ENCODE measurements at regions not wholly inside any gene's neighbourhood (a gene's known extent, or its start where the extent isn't known, plus 50 kb on each side); places are given as distances from the start of the nearest gene placed in this dataset.

GRCh38 chr2:2758793-2759367, 427.8 kb upstream of the MYT1L start:
- no peak for DNase-seq (ENCODE audit: low read depth in 4 of 4, low spot score in 3 of 4)

GRCh38 chr2:2757764-2758163, 426.7 kb upstream of the MYT1L start:
- DNase-seq (ENCODE audit: low read depth in 4 of 4, low spot score in 3 of 4): no peak

DNA sequence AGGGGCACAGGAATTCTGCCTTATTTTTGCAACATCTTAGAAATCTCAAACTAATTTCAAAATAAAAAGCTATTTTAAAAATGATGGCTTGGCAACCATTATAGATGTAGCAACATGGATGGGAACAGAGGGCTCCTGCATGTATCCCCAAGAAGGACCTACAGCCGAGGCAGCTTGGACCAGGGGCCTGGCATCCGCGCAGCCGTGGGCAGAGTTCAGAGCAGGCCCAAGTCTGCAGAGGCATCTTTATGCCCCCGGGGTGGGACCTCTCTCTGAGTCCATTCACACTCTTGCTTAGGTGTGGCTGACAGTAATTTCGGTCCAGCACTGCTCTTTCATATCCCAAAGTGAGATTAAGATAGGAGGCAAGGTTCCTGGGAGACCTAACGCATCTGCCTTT, 425.8 kb upstream of the MYT1L start:
- no peak for DNase-seq (ENCODE audit: low read depth in 4 of 4, low spot score in 3 of 4)

DNA sequence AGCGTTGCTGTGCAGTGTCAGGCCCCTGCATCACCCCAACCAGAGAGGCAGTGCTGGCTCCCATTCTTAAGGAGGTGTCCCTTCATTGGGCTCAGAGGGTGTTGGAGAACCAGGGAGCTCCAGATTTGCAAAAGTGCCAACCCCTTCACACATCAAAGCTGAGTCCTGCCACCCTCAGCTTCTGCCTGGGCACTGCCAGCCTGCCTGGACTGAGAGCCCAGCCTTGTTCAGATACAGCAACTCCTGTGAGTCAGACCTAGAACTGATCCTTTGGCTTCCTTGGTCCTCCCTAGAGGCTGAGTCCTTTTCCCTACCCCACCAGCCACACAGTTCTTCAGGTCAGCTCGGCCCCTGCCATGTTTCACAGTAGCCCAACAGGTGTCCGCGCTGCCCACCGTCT, 424.9 kb upstream of the MYT1L start:
- DNase-seq (ENCODE audit: low read depth in 4 of 4, low spot score in 3 of 4): no peak

GRCh38 chr2:2754940-2755339, 423.9 kb upstream of the MYT1L start:
- DNase-seq (ENCODE audit: low read depth in 4 of 4, low spot score in 3 of 4): no peak

DNA sequence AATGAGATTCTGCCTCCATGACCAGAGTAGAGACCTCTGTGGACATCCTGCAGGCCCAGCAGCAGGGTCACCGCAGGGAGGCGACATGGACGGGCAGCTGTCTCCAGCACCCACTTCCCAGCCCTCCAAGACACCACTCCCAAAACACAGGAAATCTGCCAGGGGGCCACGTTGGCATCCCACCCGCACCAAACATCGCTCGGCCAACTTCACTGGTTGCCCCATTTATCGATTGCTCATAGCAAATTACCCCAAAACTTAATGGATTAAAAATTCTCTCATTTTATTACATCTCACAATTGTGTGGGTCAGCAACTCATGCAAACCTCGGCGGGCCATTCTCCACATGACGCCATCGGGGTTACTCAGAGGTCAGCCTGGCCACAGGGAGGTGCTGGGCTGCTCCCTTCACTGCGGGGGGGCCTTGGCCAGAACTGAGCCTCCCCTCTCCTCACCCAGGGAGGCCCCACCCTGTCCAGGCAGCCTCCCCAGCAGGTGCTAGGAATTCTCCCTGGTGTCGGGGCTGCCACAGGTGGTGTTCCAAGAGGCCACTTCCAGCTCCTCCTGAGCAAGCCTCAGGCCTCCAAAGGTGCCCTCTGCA, 420.7 kb upstream of the MYT1L start:
- no peak for DNase-seq (ENCODE audit: low read depth in 4 of 4, low spot score in 3 of 4)

- no peak for DNase-seq (ENCODE audit: low read depth in 4 of 4, low spot score in 3 of 4)
Measured at GRCh38 chr2:2750867-2751714, 420.0 kb upstream of the MYT1L start.

- no peak for DNase-seq (ENCODE audit: low read depth in 4 of 4, low spot score in 3 of 4)
Measured at GRCh38 chr2:2749206-2749598, 418.1 kb upstream of the MYT1L start.

- no peak for DNase-seq (ENCODE audit: low read depth in 4 of 4, low spot score in 3 of 4)
Measured at GRCh38 chr2:2748399-2749205, 417.5 kb upstream of the MYT1L start.

GRCh38 chr2:2747797-2748301, 416.8 kb upstream of the MYT1L start:
- DNase-seq (ENCODE audit: low read depth in 4 of 4, low spot score in 3 of 4): no peak

- DNase-seq (ENCODE audit: low read depth in 4 of 4, low spot score in 3 of 4): no peak
Measured at GRCh38 chr2:2746731-2747130, 415.7 kb upstream of the MYT1L start.

- DNase-seq (ENCODE audit: low read depth in 4 of 4, low spot score in 3 of 4): no peak
Measured at GRCh38 chr2:2744958-2745715, 414.1 kb upstream of the MYT1L start.

GRCh38 chr2:2744107-2744506, 413.0 kb upstream of the MYT1L start:
- no peak for DNase-seq (ENCODE audit: low read depth in 4 of 4, low spot score in 3 of 4)

DNA sequence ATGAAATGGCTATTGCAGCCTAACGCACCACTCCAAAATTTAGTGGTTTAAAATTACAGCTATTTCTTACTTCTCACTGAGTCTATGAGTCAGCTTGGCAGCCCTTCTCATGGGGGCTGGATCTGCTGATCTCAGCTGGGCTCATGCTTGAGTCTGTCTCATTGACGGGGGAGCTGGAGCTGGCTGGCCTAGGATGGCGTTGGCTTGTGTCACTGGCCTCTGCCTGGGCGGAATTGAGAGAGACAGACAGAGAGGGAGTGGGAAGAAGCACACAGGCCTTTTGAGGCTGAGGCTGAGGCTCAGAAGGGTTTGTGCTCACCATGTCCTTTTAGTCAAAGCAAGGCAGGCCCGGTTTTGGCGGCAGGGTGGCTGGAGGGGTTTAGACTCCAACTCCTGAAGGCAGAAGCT, 412.1 kb upstream of the MYT1L start:
- no peak for DNase-seq (ENCODE audit: low read depth in 4 of 4, low spot score in 3 of 4)

GRCh38 chr2:2742726-2743125, 411.7 kb upstream of the MYT1L start:
- DNase-seq (ENCODE audit: low read depth in 4 of 4, low spot score in 3 of 4): no peak

DNA sequence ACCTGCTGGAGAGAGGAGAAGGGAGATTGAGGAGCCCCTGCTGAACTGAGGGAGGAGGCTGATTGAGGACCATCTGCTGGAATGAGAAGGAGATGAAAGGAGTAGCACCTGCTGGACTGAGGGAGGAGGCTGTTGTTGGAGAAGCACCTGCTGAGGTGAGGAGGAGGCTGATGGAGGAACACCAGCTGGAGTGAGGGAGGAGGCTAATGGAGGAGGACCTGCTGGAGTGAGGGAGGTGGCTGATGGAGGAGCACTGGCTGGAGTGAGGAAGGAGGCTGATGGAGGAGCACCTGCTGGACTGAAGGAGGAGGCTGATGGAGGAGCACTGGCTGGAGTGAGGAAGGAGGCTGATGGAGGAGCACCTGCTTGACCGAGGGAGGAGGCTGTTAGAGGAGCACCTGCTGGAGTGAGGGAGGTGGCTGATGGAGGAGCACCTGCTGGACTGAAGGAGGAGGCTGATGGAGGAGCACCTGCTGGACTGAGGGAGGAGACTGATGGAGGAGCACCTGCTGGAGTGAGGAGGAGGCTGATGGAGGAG, 409.2 kb upstream of the MYT1L start:
- no peak for DNase-seq (ENCODE audit: low read depth in 4 of 4, low spot score in 3 of 4)

DNA sequence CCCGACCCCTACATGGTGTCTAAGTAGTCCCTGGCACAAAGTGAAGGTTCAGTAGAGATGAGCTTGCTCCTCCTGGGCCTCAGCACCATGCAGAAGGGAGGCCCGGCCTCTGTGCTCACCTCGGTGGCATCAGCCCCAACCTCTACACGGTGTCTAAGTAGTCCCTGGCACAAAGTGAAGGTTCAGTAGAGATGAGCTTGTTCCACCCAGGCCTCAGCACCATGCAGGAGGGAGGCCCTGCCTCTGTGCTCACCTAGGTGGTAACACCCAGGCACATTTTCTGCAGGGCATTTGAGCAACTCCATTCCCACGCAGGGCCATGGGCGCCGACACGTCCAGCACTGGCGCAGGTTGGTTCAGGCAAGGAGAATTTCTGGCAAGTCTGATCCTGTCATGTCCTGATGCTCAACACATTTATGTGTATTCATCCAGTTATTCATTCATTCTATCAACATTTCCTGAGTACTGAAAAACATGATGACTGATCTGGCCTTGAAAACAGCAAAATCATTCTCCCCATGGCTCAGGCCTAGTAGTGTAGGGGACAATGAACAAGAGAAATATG, 408.2 kb upstream of the MYT1L start:
- no peak for DNase-seq (ENCODE audit: low read depth in 4 of 4, low spot score in 3 of 4)

- DNase-seq (ENCODE audit: low read depth in 4 of 4, low spot score in 3 of 4): no peak
Measured at GRCh38 chr2:2738684-2739083, 407.6 kb upstream of the MYT1L start.

- DNase-seq (ENCODE audit: low read depth in 4 of 4, low spot score in 3 of 4): no peak
Measured at GRCh38 chr2:2738276-2738675, 407.2 kb upstream of the MYT1L start.

DNA sequence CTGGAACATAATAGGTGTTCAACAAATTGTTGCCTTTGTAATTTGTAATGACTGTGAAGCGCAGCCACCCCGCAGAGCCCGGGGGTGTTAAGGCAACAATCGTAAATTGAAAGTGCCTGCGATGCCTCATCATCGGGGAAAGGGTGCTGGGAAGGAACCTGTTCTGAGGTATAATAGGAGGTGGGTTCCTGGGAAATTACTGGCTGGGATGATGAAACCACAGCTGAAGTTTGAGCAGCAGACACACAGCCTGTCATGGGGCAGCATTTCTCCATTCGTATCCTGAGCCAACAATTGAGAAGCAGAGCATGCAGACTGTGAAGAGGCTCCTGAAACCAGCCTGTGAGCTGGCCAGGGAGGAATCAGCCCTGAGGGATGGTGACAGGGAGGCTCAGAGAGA, 404.0 kb upstream of the MYT1L start:
- DNase-seq (ENCODE audit: low read depth in 4 of 4, low spot score in 3 of 4): no peak

Measured in right renal pelvis (tissue), 4 donors.